WTC11 (cell line): ENCODE measurements at regions not wholly inside any gene's neighbourhood (a gene's known extent, or its start where the extent isn't known, plus 50 kb on each side); places are given as distances from the start of the nearest gene placed in this dataset.

Experiments
- ATAC-seq: fragments of 200-7000 bp; cut with Tn5 transposase; 2 replicates; pipeline ENCODE4 v1.10.0; 2021; ENCODE audit warnings: mild to moderate bottlenecking, moderate library complexity
- CTCF ChIA-PET: fragments of 300-600 bp; sonication (Branson Sonifier 250); formaldehyde crosslinking; loops from one replicate; lab custom pipeline; 2021; ENCODE audit warnings: antibody characterized with exemption; lab: Charles Lee
- POLR2A ChIA-PET: fragments of 350-600 bp; sonication (Branson Sonifier 250); formaldehyde crosslinking; loops from one replicate; lab custom pipeline; 2021; ENCODE audit warnings: antibody characterized with exemption; lab: Charles Lee
- DNase-seq: peaks from one replicate; pipeline ENCODE4 v3.0.0; 2021; ENCODE audit warnings: low spot score
- H3K27ac Mint-ChIP-seq: 2 replicates; pipeline ENCODE4 v1.8.0; 2021; ENCODE audit warnings: mixed read lengths
- H3K27me3 Mint-ChIP-seq: 2 replicates; pipeline ENCODE4 v1.8.0; 2021; ENCODE audit warnings: low read depth, mild to moderate bottlenecking, moderate library complexity, mixed read lengths
- H3K36me3 Mint-ChIP-seq: 2 replicates; pipeline ENCODE4 v1.8.0; 2021; ENCODE audit warnings: mixed read lengths
- H3K4me1 Mint-ChIP-seq: 2 replicates; pipeline ENCODE4 v1.8.0; 2022; ENCODE audit warnings: mixed read lengths
- H3K4me3 Mint-ChIP-seq: 2 replicates; pipeline ENCODE4 v1.8.0; 2021; ENCODE audit warnings: mild to moderate bottlenecking, moderate library complexity, mixed read lengths
- H3K9me3 Mint-ChIP-seq: 2 replicates; pipeline ENCODE4 v1.8.0; 2021; ENCODE audit warnings: mixed read lengths
- ETV6 ChIP-seq: sonication (generic); formaldehyde crosslinking; IDR thresholded peaks from 2 replicates; pipeline ENCODE4 v1.8.1; 2022; ENCODE audit warnings: mild to moderate bottlenecking, missing genetic modification reagents
- FOXK1 ChIP-seq: sonication (generic); formaldehyde crosslinking; IDR thresholded peaks from 2 replicates; pipeline ENCODE4 v1.8.0; 2022; ENCODE audit warnings: mild to moderate bottlenecking, moderate library complexity, missing genetic modification reagents
- KAT7 ChIP-seq: sonication (generic); formaldehyde crosslinking; IDR thresholded peaks from 2 replicates; pipeline ENCODE4 v1.8.1; 2023; ENCODE audit warnings: missing genetic modification reagents, mild to moderate bottlenecking, borderline replicate concordance
- PRRX2 ChIP-seq: fragments of 250-450 bp; sonication (Bioruptor Pico); IDR thresholded peaks from 2 replicates; pipeline ENCODE4 v1.8.0; 2021; ENCODE audit warnings: mild to moderate bottlenecking
- RELA ChIP-seq: sonication (generic); formaldehyde crosslinking; IDR thresholded peaks from 2 replicates; pipeline ENCODE4 v1.8.1; 2022; ENCODE audit warnings: missing genetic modification reagents, mild to moderate bottlenecking, borderline replicate concordance
- RORB ChIP-seq: fragments of 250-450 bp; sonication (Bioruptor Pico); IDR thresholded peaks from 2 replicates; pipeline ENCODE4 v1.9.0; 2021; ENCODE audit warnings: mild to moderate bottlenecking
- SOX15 ChIP-seq: fragments of 250-450 bp; sonication (Bioruptor Pico); IDR thresholded peaks from 2 replicates; pipeline ENCODE4 v1.9.0; 2021; ENCODE audit warnings: mild to moderate bottlenecking
- TCF7 ChIP-seq: sonication (generic); formaldehyde crosslinking; IDR thresholded peaks from 2 replicates; pipeline ENCODE4 v1.8.0; 2022; ENCODE audit warnings: mild to moderate bottlenecking, low read depth, missing genetic modification reagents, moderate library complexity
- ZNF121 ChIP-seq: sonication (generic); formaldehyde crosslinking; IDR thresholded peaks from 2 replicates; pipeline ENCODE4 v1.8.0; 2023; ENCODE audit warnings: missing genetic modification reagents
- ZNF219 ChIP-seq: sonication (generic); formaldehyde crosslinking; IDR thresholded peaks from 2 replicates; pipeline ENCODE4 v1.8.0; 2023; ENCODE audit warnings: missing genetic modification reagents, mild to moderate bottlenecking, borderline replicate concordance
- ZNF232 ChIP-seq: sonication (generic); formaldehyde crosslinking; IDR thresholded peaks from 2 replicates; pipeline ENCODE4 v1.8.0; 2022; ENCODE audit warnings: mild to moderate bottlenecking, missing genetic modification reagents
- ZNF263 ChIP-seq: sonication (generic); formaldehyde crosslinking; IDR thresholded peaks from 2 replicates; pipeline ENCODE4 v1.8.1; 2022; ENCODE audit warnings: low read depth, mild to moderate bottlenecking, moderate library complexity, missing genetic modification reagents
- TF ChIP-seq, protein P1 (sequence below): sonication (generic); formaldehyde crosslinking; IDR thresholded peaks from 2 replicates; pipeline ENCODE4 v1.8.1; 2022; ENCODE audit warnings: missing genetic modification reagents, borderline replicate concordance
- TF ChIP-seq, protein P2 (sequence below): sonication (generic); formaldehyde crosslinking; IDR thresholded peaks from 2 replicates; pipeline ENCODE4 v1.8.0; 2023; ENCODE audit warnings: missing genetic modification reagents
- TF ChIP-seq, protein P3 (sequence below): sonication (generic); formaldehyde crosslinking; IDR thresholded peaks from 2 replicates; pipeline ENCODE4 v1.8.1; 2022; ENCODE audit warnings: low read depth, mild to moderate bottlenecking, moderate library complexity, missing genetic modification reagents, borderline replicate concordance
- TF ChIP-seq, protein P4 (sequence below): sonication (generic); formaldehyde crosslinking; IDR thresholded peaks from 2 replicates; pipeline ENCODE4 v1.8.1; 2023; ENCODE audit warnings: mild to moderate bottlenecking, missing genetic modification reagents
- TF ChIP-seq, protein P5 (sequence below): sonication (generic); formaldehyde crosslinking; IDR thresholded peaks from 2 replicates; pipeline ENCODE4 v1.8.0; 2022; ENCODE audit warnings: mild to moderate bottlenecking, missing genetic modification reagents
- TF ChIP-seq, protein P6 (sequence below): fragments of 250-450 bp; sonication (Bioruptor Pico); IDR thresholded peaks from 2 replicates; pipeline ENCODE4 v2.1.2; 2022; ENCODE audit warnings: mild to moderate bottlenecking, moderate library complexity
- TF ChIP-seq, protein P7 (sequence below): sonication (generic); formaldehyde crosslinking; IDR thresholded peaks from 2 replicates; pipeline ENCODE4 v1.8.1; 2023; ENCODE audit warnings: mild to moderate bottlenecking, missing genetic modification reagents, moderate library complexity

DNA sequence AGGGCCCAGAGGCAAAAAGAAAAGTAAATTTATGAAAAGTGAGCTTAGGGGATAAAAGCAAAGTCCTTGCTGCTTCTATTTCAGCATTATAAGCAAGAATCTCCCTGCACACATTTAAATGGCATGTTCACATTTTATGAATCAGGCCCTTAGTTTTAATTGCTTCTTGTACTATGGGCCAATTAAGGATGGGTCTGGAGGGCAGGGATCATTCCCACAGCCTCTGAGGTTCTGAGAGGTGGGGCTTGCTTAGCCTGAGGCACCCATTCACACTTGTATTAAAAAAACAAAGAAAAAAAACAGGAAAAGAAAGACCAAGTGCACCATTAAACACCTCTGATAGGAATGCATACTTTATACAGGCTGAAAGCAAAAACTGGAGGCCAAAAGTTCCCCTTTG, 565.1 kb downstream of the BCL11A start (continued):
- TF ChIP-seq, protein P1, sequence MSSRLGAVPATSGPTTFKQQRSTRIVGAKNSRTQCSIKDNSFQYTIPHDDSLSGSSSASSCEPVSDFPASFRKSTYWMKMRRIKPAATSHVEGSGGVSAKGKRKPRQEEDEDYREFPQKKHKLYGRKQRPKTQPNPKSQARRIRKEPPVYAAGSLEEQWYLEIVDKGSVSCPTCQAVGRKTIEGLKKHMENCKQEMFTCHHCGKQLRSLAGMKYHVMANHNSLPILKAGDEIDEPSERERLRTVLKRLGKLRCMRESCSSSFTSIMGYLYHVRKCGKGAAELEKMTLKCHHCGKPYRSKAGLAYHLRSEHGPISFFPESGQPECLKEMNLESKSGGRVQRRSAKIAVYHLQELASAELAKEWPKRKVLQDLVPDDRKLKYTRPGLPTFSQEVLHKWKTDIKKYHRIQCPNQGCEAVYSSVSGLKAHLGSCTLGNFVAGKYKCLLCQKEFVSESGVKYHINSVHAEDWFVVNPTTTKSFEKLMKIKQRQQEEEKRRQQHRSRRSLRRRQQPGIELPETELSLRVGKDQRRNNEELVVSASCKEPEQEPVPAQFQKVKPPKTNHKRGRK (CRISPR knock-in tag), result no peak
- TF ChIP-seq ZNF219, result no peak
- no peak for TF ChIP-seq KAT7 (CRISPR knock-in tag)
- no peak for TF ChIP-seq ETV6 (CRISPR knock-in tag)

DNA sequence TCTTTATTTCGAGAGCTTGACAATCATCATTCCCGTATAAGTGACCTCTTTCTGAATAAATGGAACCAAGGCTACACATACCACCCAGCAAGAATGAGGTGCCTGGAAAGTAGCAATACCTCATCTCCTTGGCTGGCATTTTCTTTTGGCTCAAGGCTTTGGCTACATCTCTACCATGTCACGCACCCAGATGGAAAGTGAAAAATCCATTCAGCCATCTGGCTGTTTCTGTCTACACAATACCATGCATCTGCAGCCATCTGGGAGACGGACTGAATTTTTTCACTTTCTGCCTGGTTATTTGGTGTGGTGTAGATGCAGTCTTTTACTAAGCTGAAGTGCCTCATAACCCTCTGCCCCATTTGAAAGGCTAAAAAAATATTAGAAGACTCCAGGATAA, 566.9 kb downstream of the BCL11A start:
- TF ChIP-seq, protein P2, sequence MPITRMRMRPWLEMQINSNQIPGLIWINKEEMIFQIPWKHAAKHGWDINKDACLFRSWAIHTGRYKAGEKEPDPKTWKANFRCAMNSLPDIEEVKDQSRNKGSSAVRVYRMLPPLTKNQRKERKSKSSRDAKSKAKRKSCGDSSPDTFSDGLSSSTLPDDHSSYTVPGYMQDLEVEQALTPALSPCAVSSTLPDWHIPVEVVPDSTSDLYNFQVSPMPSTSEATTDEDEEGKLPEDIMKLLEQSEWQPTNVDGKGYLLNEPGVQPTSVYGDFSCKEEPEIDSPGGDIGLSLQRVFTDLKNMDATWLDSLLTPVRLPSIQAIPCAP (CRISPR knock-in tag), result no peak
- no peak for TF ChIP-seq RELA
- no peak for TF ChIP-seq RORB (CRISPR knock-in tag)
- no peak for TF ChIP-seq FOXK1
- no peak for TF ChIP-seq PRRX2 (CRISPR knock-in tag)
- TF ChIP-seq, protein P3, sequence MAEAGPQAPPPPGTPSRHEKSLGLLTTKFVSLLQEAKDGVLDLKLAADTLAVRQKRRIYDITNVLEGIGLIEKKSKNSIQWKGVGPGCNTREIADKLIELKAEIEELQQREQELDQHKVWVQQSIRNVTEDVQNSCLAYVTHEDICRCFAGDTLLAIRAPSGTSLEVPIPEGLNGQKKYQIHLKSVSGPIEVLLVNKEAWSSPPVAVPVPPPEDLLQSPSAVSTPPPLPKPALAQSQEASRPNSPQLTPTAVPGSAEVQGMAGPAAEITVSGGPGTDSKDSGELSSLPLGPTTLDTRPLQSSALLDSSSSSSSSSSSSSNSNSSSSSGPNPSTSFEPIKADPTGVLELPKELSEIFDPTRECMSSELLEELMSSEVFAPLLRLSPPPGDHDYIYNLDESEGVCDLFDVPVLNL (CRISPR knock-in tag), result no peak
- TF ChIP-seq SOX15 (CRISPR knock-in tag), result no peak
- no peak for TF ChIP-seq ZNF121 (CRISPR knock-in tag)
- TF ChIP-seq TCF7 (CRISPR knock-in tag), result no peak
- TF ChIP-seq, protein P4, sequence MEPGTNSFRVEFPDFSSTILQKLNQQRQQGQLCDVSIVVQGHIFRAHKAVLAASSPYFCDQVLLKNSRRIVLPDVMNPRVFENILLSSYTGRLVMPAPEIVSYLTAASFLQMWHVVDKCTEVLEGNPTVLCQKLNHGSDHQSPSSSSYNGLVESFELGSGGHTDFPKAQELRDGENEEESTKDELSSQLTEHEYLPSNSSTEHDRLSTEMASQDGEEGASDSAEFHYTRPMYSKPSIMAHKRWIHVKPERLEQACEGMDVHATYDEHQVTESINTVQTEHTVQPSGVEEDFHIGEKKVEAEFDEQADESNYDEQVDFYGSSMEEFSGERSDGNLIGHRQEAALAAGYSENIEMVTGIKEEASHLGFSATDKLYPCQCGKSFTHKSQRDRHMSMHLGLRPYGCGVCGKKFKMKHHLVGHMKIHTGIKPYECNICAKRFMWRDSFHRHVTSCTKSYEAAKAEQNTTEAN, result no peak
- TF ChIP-seq, protein P5, sequence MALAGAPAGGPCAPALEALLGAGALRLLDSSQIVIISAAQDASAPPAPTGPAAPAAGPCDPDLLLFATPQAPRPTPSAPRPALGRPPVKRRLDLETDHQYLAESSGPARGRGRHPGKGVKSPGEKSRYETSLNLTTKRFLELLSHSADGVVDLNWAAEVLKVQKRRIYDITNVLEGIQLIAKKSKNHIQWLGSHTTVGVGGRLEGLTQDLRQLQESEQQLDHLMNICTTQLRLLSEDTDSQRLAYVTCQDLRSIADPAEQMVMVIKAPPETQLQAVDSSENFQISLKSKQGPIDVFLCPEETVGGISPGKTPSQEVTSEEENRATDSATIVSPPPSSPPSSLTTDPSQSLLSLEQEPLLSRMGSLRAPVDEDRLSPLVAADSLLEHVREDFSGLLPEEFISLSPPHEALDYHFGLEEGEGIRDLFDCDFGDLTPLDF (CRISPR knock-in tag), result no peak
- TF ChIP-seq ZNF232 (CRISPR knock-in tag), result no peak
- TF ChIP-seq, protein P6, sequence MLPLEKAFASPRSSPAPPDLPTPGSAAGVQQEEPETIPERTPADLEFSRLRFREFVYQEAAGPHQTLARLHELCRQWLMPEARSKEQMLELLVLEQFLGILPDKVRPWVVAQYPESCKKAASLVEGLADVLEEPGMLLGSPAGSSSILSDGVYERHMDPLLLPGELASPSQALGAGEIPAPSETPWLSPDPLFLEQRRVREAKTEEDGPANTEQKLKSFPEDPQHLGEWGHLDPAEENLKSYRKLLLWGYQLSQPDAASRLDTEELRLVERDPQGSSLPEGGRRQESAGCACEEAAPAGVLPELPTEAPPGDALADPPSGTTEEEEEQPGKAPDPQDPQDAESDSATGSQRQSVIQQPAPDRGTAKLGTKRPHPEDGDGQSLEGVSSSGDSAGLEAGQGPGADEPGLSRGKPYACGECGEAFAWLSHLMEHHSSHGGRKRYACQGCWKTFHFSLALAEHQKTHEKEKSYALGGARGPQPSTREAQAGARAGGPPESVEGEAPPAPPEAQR, result no peak
- TF ChIP-seq, protein P7, sequence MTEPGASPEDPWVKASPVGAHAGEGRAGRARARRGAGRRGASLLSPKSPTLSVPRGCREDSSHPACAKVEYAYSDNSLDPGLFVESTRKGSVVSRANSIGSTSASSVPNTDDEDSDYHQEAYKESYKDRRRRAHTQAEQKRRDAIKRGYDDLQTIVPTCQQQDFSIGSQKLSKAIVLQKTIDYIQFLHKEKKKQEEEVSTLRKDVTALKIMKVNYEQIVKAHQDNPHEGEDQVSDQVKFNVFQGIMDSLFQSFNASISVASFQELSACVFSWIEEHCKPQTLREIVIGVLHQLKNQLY, result no peak
- TF ChIP-seq ZNF263, result no peak
- no peak overlapping the region for H3K27ac Mint-ChIP-seq
- POLR2A ChIA-PET, result no interaction called here
- H3K9me3 Mint-ChIP-seq, result no peaks in the 10 kb centered on the region
- peaks cover 7% of the 10 kb centered on the region; the same call in 1 of the 2 replicates for H3K4me1 Mint-ChIP-seq
- no peaks in the 10 kb centered on the region for H3K27me3 Mint-ChIP-seq
- H3K36me3 Mint-ChIP-seq, result no peaks in the 10 kb centered on the region
- CTCF ChIA-PET, result no interaction called here
- DNase-seq (no peak), ATAC-seq (no peak)
- H3K4me3 Mint-ChIP-seq, result no peak overlapping the region
